ENCODE measurements at regions not wholly inside any gene's neighbourhood (a gene's known extent, or its start where the extent isn't known, plus 50 kb on each side); places are given as distances from the start of the nearest gene placed in this dataset.

GRCh38 chr1:219537223-219537631, 75.7 kb downstream of the ZC3H11B start:
- Histone ChIP-seq H2BK5ac (ENCODE audit: low read depth, low read length) (no peak overlapping the region), H4K20me1 (replicated peaks in 1 of 2; ENCODE audit: control insufficient read depth in 1 of 2, insufficient read depth in 2 of 2, low read length in 2 of 2) (no peaks in the 10 kb centered on the region), H3K18ac (ENCODE audit: extremely low read depth, low read length) (no peak overlapping the region), H3K23ac (ENCODE audit: insufficient read length) (no peak overlapping the region), H3K14ac (ENCODE audit: insufficient read length) (no peak overlapping the region), H3K27me3 (replicated peaks in 1 of 4; ENCODE audit: control insufficient read depth in 3 of 4, extremely low read depth in 1 of 4, insufficient read depth in 3 of 4, low read length in 3 of 4) (no peaks in the 10 kb centered on the region), H2AK5ac (ENCODE audit: low read depth, low read length) (no peak overlapping the region), H3K4ac (replicated peaks; ENCODE audit: insufficient read length, low read depth, low read length) (no peak overlapping the region), H2BK20ac (ENCODE audit: low read length) (no peak overlapping the region), H3K4me1 (replicated peaks in 1 of 4; ENCODE audit: control insufficient read depth in 3 of 4, insufficient read depth in 4 of 4, low read length in 3 of 4) (peaks cover 0 to 3% (median 1%) of the 10 kb centered on the region in 4 experiments; a peak in 2 of 7 replicates), H3K4me3 (ENCODE audit: extremely low read depth in 1 of 4, insufficient read depth in 2 of 4, low read depth in 3 of 4, low read length in 4 of 4) (no peak overlapping the region), H3K27ac (ENCODE audit: low read depth, low read length) (no peak overlapping the region), H2BK12ac (ENCODE audit: low read depth, low read length) (no peak overlapping the region), H4K91ac (replicated peaks; ENCODE audit: insufficient read length, low read length) (no peak overlapping the region), H3K9ac (replicated peaks in 1 of 4; ENCODE audit: extremely low read depth in 1 of 4, low read depth in 3 of 4, low read length in 3 of 4) (no peak overlapping the region), H4K5ac (ENCODE audit: insufficient read length, low read depth, low read length) (no peak overlapping the region), H3K9me3 (ENCODE audit: insufficient read depth in 2 of 2, low read depth in 1 of 2, low read length in 1 of 2) (no peaks in the 10 kb centered on the region), H2BK15ac (ENCODE audit: low read length) (no peak overlapping the region), H4K8ac (ENCODE audit: extremely low read depth, insufficient read depth, low read length) (no peak overlapping the region), H3K36me3 (ENCODE audit: control insufficient read depth in 2 of 4, insufficient read depth in 4 of 4, low read length in 3 of 4) (no peaks in the 10 kb centered on the region), H3K4me2 (ENCODE audit: insufficient read depth in 1 of 2, low read depth in 2 of 2, low read length in 2 of 2) (no peak overlapping the region), H3K23me2 (ENCODE audit: low read depth, low read length) (no peaks in the 10 kb centered on the region), H2BK120ac (replicated peaks; ENCODE audit: low read depth, low read length) (no peak overlapping the region), H3K56ac (replicated peaks; ENCODE audit: insufficient read length, low read depth, low read length) (no peak overlapping the region), H3K79me1 (ENCODE audit: low read depth, low read length) (no peaks in the 10 kb centered on the region), H3K79me2 (ENCODE audit: control insufficient read depth in 1 of 2, insufficient read depth in 2 of 2, low read length in 2 of 2) (no peaks in the 10 kb centered on the region), H2AFZ (ENCODE audit: low read length) (no peak overlapping the region)
- DNase-seq (ENCODE audit: low read depth in 1 of 2, low spot score in 2 of 2) (no peak), FAIRE-seq (no peak)
- POLR2A ChIA-PET (ENCODE audit: partially characterized antibody), result no interaction called here
- WGBS, 2 experiments (ENCODE audit: extremely low coverage in 1 of 2, insufficient coverage in 1 of 2, insufficient read length in 1 of 2, insufficient replicate concordance in 2 of 2, low coverage in 1 of 2, low lambda C conversion rate in 2 of 2, missing lambda C conversion rate in 1 of 2), result 91% methylated on average over 2 of the region's 2 CpGs; no CpG with 5 or more reads in 1 of the 2 experiments
- CTCF ChIA-PET (ENCODE audit: partially characterized antibody), result interaction anchor here (0.6 kb wide), 1 partner anchor 543 kb away, joined by 3 read pairs; no protein-coding TSS in a partner anchor
- no peak for TF ChIP-seq CHD2 (IDR thresholded peaks at IDR 0.05; ENCODE audit: low read length)
- TF ChIP-seq KDM1A (IDR thresholded peaks at IDR 0.05; ENCODE audit: borderline replicate concordance, low read length), result no peak
- no peak for TF ChIP-seq CTCF (IDR thresholded peaks at IDR 0.05; ENCODE audit: control extremely low read depth in 1 of 3, insufficient read depth in 1 of 3, low read depth in 1 of 3, low read length in 3 of 3)
- TF ChIP-seq CTBP2 (IDR thresholded peaks at IDR 0.05; ENCODE audit: borderline replicate concordance, insufficient read depth, insufficient read length, low read length), result no peak
- no peak for TF ChIP-seq BCL11A (IDR thresholded peaks at IDR 0.05; ENCODE audit: low read depth in 2 of 2, low read length in 2 of 2)
